ENCODE measurements at regions not wholly inside any gene's neighbourhood (a gene's known extent, or its start where the extent isn't known, plus 50 kb on each side); places are given as distances from the start of the nearest gene placed in this dataset.
"Not testable (repeated sequence)": the region's sequence is repeated elsewhere in the genome, so short reads cannot be mapped to it uniquely, and the experiment has no call there.

DNA sequence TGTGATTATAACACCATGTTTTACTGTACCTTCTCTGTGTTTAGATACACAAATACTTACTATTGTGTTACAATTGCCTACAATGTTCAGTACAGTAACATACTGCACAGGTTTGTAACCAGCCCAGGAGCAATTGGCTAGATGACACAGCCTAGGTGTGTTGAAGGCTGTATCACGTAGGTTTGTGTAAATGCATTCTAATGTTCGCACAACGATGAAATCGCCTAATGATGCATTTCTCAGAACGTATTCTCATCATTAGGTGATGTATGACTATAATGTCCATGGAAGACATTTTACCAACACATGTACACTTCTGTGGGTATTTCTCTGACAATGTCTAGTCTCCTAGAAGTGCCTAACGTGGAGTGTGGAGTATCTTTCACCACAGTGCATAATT is 165.9 kb upstream of the KLF7 start:
- no peak for DNase-seq

DNA sequence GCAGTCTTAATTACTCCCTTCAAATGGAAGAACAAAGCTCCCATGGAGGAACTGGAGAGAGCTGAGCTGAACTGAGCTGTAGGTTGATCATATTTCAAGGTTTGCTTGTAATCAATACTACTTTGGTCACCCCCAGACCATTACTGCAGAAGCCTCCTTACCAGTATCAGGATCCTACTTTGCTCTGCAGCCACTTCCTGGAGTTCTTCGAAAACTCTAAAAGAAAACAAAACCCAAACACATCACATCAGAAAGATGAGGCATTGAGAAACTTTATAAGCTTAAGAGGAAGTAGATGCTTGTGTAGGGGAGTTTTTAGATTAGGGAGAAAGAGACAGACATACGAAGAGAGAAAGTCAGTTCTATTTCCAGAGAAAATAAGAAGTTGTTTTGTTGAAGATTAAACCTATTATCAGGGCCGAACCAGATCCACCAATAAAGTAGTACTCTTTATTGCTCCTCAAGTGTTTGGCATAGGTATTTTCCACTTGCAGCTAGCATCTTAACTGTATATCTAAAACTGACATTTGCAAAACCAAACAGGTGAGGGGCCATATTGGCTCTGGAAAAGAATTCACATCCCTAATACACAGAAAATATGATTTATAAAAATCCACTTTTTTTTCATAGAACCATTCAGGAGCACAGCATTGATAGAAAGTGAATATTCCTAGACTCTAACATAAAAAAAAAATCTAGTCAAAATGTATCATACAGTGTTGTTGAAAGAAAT is 166.9 kb upstream of the KLF7 start:
- no peak for DNase-seq

GRCh38 chr2:207333599-207334300 is 168.0 kb upstream of the KLF7 start:
- DNase-seq, result no peak

GRCh38 chr2:207334301-207334623 is 168.5 kb upstream of the KLF7 start:
- DNase-seq, result no peak

- no peak for DNase-seq
These were observed 169.1 kb upstream of the KLF7 start for GRCh38 chr2:207334624-207335371.

GRCh38 chr2:207337234-207338219 is 171.8 kb upstream of the KLF7 start:
- no peak for DNase-seq

GRCh38 chr2:207338220-207338607 is 172.5 kb upstream of the KLF7 start:
- no peak for DNase-seq

DNA sequence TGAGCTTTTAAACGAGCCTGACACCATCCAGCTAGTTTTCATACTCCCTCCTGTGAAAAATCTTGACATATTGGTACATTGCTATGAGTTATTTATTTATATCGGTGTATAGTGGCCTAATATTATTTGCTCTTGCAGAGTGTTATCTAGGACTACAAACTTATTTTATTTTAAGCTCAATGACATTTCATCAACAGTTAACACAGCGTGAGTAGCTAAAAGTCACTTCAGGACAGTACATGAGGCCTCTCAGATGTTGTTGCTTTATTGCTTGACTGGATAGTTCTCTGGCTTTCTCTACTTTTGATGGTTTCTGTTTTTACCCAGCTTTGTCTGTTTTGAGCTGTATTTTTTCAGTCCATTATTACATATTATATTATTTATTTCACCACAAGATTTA is 172.9 kb upstream of the KLF7 start:
- DNase-seq, result no peak

GRCh38 chr2:207341112-207341750 is 175.5 kb upstream of the KLF7 start:
- DNase-seq, result no peak

GRCh38 chr2:207341804-207342203 is 176.1 kb upstream of the KLF7 start:
- no peak for DNase-seq

DNA sequence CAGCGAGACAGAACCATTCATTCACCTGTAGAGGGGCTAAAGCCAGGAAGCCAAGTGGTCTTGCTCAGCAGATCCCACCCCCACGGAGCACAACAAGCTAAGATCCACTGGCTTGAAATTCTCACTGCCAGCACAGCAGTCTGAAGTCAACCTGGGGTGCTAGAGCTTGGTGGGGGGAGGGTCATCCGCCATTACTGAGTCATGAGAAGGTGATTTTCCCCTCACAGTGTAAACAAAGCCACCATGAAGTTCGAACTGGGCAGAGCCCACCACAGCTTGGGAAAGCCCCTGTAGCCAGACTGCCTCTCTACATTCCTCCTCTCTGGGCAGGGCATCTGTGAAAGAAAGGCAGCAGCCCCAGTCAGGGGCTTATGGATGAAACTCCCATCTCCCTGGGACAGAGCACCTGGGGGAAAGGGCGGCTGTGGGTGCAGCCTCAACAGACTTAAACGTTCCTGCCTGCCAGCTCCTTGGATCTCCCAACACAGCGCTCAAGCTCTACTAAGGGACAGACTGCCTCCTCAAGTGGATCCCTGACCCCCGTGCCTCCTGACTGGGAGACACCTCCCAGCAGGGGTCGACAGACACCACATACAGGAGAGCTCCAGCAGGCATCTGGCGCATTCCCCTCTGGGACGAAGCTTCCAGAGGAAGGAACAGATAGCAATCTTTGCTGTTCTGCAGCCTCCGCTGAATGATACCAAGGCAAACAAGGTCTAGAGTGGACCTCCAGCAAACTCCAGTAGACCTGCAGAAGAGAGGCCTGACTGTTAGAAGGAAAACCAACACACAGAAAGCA is 179.0 kb upstream of the KLF7 start:
- DNase-seq, result not testable (repeated sequence)

DNA sequence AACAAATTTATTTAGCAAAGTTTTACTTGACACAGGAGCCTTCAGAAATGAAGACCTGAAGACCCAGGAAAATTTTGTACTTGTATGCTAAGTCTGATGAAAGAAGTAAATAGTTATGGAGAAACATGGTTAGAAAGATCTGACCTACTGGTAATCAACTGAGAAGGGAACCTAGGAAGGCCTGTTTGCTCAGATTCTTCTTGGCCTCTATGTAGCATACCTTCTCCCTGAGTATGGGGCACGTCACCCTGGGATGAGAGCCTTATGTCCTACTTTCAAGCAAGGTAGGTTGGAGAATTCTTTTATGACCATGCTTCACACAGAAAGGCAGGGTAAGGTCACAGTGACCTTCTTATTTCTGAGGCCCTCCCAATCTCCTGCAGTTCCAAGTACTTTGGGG is 178.6 kb upstream of the CREB1 start:
- no peak for DNase-seq

- no peak for DNase-seq
These were observed 176.6 kb upstream of the CREB1 start for GRCh38 chr2:207352978-207353671.

DNA sequence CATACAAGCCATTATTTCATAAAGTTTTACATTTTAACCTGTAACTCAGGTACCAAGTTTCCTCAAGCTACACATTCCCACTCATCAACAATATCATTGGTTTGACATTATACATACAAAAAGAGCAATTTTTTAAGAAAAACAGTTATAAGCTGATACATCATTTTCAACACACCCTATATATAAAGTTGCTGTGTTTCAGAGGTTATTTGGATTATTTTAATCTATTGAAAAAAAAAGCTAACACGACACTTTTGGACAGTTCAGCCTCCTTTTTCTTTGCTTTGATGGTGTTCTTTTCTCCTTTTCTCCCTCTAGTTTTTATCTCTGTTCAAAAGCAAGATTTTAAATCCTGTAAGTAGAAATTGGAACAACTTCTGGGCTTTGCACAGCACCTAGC is 175.9 kb upstream of the CREB1 start:
- DNase-seq, result no peak

DNA sequence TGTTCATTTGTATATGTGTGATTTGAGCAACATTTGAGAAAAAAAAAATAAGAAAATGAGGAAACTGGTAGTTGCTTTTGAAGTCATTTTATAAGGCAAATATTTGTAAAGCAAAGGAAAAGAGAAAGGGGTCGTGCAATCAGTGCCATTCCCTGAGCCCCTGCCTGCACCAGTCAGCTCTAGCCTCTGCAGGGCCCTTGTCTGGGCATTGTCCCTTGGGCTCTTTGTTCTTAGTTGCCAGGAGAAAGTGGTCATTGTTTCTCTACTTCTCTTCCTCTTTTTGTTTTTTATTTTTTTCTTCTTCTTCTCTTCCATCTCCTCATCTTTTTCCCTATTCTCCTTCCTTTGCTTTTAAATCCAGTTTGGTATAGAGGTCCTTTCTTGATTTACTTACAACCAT is 175.3 kb upstream of the CREB1 start:
- no peak for DNase-seq

- DNase-seq, result no peak
These were observed 173.2 kb upstream of the CREB1 start for GRCh38 chr2:207356567-207356966.

DNA sequence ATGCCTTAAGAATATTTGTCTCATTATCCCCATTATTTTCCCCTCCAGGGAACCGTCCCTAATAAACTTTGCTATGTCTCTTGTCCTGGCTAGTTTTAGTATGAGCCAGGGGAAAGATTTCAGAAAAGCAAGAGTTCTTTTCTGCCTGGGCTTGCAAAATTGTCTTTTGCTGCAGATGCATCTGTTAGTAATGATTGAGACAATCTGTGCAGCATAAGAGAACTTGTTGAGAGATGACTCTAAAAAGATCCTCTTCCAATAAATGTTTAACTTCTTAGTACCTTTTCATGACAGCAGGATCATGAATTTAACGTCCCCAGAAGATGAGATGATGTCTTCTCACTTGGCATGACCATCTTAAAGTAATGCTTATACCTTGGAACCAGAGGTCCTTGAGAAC is 172.5 kb upstream of the CREB1 start:
- DNase-seq, result no peak

DNA sequence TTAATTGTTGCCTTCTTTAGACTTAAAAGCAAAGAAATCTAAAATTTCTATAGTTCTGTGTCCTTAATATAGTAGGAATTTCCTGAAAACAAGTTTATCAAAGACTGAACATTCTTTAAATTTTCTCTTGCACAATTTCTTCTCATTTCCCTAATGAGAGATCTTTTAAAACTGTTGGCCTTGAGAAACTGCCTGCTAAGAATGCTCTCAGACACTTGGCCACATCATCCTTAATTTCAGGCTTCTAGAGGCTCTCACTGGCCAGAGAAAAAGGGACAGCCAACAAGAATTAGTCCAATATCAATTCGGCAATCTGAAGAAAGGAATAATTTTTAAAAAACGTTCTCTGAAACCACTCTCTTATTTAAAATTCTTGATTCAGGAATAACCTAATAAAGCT is 167.0 kb upstream of the CREB1 start:
- no peak for DNase-seq

GRCh38 chr2:207363761-207364290 is 165.9 kb upstream of the CREB1 start:
- DNase-seq, result no peak

GRCh38 chr2:207370646-207371045 is 159.1 kb upstream of the CREB1 start:
- no peak for DNase-seq

DNA sequence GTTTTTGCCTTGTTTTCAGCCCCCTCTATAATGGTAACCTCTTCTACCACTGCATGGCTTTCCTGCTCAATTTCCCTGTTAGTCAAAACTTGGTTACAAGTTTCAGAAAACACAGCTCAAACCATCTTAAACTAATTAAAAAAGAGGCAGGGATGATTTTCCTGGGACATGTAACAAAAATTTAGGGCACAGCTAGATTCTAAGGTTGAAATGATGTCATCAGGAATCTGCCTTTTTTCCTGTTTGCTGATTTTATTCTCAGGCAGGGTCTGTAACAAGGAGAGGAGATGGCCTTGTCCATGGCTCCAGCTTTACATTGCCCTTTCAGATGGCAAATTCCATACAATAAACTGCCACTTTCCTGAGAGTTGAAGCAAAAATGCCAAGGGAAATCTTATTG is 157.9 kb upstream of the CREB1 start:
- no peak for DNase-seq
